ENCODE measurements at regions not wholly inside any gene's neighbourhood (a gene's known extent, or its start where the extent isn't known, plus 50 kb on each side); places are given as distances from the start of the nearest gene placed in this dataset.

GRCh38 chr12:77299910-77300669, 234.7 kb upstream of the E2F7 start:
- DNase-seq (ENCODE audit: low read depth in 2 of 2), result no peak

GRCh38 chr12:77299001-77299400, 233.6 kb upstream of the E2F7 start:
- DNase-seq (ENCODE audit: low read depth in 2 of 2), result no peak

DNA sequence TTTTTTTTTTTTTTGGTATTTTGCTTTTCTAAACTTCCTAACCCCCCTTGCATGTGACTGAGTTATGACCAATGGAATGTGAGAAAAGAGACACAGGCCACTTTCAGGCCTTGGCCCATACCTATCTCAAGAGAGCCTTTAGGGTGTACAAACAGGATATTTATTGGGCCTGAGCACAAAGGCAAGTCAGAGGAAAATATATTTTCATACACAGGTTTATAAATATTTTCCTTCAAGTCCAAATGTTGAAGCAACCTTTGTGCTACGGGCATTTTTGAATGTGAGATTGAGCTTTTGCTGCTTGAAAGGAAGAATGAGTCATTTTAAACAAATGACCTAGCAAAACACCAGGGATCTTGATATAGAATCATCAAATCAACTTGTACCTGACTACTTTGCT, 228.6 kb upstream of the E2F7 start:
- DNase-seq (ENCODE audit: low read depth in 2 of 2), result no peak

DNA sequence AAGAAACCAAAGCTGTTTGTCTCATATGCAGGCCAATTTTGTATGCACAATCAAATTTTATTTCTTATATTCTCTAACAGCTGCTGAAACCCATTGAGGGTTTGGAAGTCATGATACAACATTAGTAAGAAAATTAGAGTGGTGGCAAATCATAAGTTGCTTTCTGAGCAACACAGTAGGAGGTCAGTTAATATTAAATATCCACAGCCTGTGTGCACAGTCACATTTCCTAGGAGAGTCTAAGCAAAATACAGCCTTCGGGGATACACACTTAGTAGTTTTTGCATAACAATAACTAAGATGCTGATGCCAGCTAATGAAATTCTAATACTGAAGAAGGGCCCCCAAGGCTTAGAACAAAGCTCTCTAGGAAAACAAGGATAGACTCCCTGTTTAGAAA, 209.6 kb upstream of the E2F7 start:
- DNase-seq (ENCODE audit: low read depth in 2 of 2), result no peak

- no peak for DNase-seq (ENCODE audit: low read depth in 2 of 2)
Observed at GRCh38 chr12:77273898-77274297, 208.5 kb upstream of the E2F7 start.

DNA sequence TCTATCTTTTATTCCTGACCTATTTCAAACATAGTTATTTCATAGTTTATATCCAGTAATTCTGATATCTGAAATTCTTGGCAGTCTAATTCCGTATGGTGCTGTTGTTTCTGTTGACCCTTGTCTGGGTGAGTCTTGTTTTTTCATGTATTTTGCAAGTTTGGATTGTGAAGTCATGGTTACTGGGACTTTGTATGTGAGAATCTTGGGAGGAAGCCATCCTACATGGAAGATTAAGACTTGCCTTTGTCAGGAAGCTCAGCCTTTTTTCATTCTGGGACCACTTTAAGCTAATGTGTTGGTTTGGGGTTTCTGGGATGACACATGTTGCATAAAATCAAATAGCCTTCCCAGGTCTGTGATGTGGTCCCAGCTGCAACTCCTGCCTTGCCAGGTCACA, 191.6 kb upstream of the E2F7 start:
- DNase-seq (ENCODE audit: low read depth in 2 of 2), result no peak

DNA sequence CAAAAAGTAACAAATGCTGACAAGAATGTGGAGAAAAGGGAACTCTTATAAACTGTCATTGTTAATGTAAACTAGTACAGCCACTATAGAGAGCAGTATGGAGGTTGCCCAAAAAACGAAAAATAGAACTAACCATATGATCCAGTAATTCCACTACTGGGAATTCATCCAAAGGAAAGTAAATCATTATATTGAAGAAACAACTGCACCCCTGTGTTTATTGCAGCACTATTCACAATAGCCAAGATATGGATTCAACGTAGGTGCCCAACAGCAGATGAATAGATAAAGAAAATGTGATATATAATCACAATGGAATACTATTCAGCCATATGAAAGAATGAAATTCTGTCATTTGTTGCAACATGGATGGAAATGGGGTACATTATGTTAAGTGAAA, 188.0 kb upstream of the E2F7 start:
- DNase-seq (ENCODE audit: low read depth in 2 of 2), result no peak

DNA sequence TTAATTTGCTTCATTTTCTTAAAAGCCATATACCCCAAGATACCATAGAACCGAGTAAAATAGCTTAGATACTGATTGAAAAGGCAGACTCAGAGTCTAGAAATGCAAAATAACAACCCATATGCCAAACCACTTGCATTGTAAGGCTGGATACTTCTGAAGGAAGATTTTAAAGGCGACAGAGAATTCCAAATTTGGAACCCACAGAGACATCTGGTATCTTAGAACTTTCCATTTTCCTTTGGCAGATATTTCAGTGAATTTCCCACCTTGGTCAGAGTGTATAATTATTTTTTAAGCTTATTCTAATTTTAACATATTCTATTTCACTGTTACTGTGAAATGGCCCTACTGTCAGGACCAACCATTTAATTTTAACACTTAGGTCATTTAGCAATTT, 186.4 kb upstream of the E2F7 start:
- DNase-seq (ENCODE audit: low read depth in 2 of 2), result no peak

GRCh38 chr12:77249892-77250291, 184.5 kb upstream of the E2F7 start:
- no peak for DNase-seq (ENCODE audit: low read depth in 2 of 2)

DNA sequence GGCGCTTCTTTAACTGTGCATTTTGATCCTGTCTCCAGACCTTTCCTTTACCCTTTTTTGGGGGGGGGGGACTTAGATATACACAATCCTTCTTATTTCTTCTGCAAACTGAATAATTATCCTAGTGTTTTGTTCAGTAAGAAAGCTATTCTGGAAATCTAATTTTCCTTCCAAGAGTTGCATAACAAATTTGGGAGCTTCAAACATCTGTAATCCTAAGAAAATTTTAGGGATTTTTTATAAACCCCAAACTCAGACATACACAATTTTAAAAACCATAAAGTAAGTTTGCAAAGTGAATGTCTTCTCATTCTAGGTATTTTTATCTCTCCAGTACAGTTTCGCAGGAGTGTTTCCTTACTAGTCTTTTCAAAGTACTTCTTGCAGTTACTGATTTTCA, 182.7 kb upstream of the E2F7 start:
- DNase-seq (ENCODE audit: low read depth in 2 of 2), result no peak

DNA sequence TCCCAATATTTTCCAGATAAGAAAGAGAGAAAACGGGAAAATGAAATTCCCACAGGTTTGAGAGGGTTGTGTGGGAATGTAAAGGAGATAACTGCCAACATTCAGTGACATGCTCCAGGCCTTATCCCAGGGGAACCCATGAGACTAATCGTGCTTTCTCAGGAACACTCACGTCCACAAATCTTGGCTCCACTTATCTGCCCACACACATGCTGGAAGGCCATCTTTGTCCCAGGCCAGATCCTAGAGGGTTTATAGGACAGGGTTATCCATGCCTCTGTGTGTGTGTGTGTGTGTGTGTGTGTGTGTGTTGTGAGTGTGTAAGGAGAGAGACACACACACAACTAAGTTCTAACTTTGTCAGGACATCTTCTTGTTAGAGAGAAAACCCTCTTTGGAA, 182.2 kb upstream of the E2F7 start:
- no peak for DNase-seq (ENCODE audit: low read depth in 2 of 2)

- DNase-seq (ENCODE audit: low read depth in 2 of 2), result no peak
Observed at GRCh38 chr12:77243345-77243744, 178.0 kb upstream of the E2F7 start.

DNA sequence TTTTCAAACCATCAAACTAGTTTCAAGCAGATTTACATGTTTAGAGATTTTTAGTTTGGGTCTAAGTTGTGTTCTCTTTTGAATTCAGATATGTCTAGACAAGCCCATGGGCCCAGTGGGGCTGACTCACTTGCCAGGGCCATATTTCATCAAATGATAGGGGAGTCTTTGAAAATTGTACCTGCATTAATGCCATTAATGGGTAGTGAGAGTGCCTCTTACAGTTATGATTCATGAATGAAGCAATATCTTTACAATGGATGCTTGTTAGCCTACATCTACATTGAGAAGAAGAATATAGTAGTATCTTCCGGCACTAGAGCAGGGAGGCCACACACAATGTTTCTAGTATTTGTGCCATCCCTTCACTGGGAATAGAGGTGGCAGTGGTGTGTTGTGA, 174.2 kb upstream of the E2F7 start:
- no peak for DNase-seq (ENCODE audit: low read depth in 2 of 2)

- DNase-seq (ENCODE audit: low read depth in 2 of 2), result no peak
Observed at GRCh38 chr12:77238335-77238734, 173.0 kb upstream of the E2F7 start.

DNA sequence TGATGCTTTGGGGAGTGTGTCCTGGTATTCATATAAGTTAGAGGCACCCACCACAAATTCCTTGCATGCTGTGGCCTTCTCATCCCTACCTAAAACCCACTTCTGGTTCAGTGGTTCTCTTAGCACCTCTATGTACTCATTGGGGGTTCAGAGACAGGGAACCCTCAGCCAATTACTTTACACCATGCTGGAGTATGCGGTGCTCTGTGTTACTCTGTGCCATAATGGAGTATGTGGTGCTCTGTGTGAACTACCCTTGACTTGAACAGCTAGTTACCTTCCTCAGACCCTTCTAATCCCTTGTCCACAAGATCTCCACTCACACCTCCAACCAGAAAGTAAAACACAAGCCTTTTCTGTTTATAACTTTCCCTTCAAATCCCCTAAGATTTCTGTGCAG, 172.5 kb upstream of the E2F7 start:
- DNase-seq (ENCODE audit: low read depth in 2 of 2), result no peak

DNA sequence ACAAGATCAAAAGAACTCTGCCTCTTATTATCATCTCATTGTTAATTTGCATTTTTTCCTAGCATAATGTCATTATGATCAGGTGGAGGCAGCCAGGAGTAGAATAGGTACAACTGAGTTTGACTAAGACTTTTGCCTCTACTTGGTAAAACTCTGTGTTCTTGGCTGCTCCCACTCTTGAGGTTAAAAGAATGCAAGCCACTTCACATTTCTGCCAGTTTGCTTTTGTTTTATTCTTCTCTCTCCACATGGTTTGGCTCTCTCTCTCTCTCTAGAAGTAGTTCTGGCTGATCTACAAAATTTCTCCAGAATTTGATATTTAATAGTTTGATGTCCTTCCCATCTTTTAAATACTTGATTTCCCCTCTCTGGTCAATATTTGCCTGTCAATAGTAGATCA, 170.7 kb upstream of the E2F7 start:
- DNase-seq (ENCODE audit: low read depth in 2 of 2), result no peak

DNA sequence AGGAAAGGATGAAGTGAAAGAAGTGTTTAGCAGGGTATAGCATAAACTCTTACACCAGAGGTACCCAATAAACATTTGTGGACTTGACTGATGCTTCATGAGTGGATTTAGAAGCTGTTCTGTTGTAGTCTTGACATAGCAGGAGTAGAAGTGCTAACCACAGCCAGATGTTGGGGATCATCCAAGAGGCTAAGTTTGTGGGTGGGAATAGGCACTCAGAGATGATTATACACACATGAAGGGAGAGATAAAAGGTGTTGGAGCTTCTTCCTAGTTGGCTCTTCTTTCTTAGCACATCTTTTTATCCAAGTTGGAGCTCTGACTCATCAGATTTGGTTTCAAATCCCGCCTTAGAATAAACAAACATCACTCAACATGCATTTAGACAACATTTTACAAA, 166.7 kb upstream of the E2F7 start:
- no peak for DNase-seq (ENCODE audit: low read depth in 2 of 2)

DNA sequence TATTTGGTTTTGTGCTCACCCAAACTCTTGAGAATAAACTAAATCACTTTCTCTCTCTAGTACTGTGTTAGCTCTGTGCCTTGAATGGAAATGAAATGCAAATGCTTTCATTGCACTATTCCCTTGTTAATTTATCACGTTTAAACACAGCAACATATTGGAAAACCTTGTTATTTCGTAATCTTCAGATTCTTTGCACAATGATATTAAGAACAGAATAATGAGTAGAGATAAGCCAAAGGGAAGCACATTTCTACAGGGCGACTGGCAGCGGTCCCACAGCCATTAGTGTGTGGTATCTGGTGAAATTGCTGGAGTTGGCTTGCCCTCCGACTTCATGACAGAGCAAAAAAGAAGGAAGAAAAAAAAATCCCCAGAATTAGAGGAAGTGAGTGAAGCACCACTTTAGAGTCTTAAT, 166.1 kb upstream of the E2F7 start:
- no peak for DNase-seq (ENCODE audit: low read depth in 2 of 2)

- DNase-seq (ENCODE audit: low read depth in 2 of 2), result no peak
Observed at GRCh38 chr12:77229640-77230442, 164.5 kb upstream of the E2F7 start.

DNA sequence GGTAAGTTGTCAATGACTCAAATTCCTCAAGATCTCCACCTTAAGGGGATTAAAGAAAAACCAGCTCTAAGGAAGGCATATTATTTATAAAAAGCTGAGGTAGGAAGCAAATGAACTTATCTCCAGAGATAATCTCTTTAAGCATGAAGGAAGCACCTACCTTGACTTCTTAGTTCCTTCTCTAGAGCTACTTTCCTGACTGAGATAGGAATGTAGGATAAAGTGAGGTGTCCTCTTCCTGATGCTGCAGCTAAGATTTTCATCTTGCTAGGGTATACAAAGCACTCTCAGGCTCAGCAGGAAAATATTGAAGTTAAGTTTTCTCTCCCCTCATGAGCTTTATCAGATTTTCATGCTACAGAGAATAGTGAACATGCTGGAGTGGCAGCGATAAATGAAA, 163.0 kb upstream of the E2F7 start:
- no peak for DNase-seq (ENCODE audit: low read depth in 2 of 2)

DNA sequence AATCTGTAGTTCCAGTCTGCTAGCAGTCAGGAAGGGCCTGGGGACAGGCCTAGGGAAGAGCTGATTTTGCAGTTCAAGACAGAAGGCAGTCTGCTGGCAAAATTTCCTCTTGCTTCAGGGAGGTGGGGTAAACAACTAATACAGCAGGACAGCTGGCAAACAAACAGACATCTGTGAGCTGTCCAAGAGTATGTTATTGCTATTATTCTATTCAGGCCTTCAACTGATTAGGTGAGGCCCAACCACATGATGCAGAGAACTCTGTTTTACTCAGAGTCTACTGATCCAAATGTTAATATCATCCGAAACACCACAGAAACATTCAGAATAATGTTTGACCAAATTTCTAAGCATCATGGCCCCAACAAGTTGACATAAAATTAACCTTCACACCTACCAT, 161.0 kb upstream of the E2F7 start:
- no peak for DNase-seq (ENCODE audit: low read depth in 2 of 2)

- no peak for DNase-seq (ENCODE audit: low read depth in 2 of 2)
Observed at GRCh38 chr12:77225373-77225772, 160.0 kb upstream of the E2F7 start.

DNA sequence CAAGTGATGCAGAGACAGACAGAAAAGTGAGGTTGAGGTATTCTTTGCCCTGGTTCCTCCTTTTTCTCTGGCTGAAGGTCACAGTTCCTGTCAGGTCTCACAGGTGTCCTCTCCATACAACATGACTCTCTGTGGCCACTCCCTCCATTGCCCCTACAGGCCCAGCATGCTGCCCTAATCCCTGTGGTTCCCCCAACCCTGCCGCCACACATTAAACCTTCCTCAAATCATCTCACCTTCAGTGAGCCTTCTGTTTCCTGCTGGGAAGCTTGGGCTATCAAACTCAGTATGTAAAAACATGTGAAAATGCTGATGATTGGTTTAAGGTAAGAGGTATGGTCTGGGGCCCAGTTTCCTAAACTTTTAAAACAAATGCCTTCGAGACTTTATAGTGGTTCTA, 159.0 kb upstream of the E2F7 start:
- no peak for DNase-seq (ENCODE audit: low read depth in 2 of 2)

- no peak for DNase-seq (ENCODE audit: low read depth in 2 of 2)
Observed at GRCh38 chr12:77222336-77222735, 157.0 kb upstream of the E2F7 start.
